H1 (cell line): ENCODE measurements at regions not wholly inside any gene's neighbourhood (a gene's known extent, or its start where the extent isn't known, plus 50 kb on each side); places are given as distances from the start of the nearest gene placed in this dataset.

Experiments
- CTCF ChIA-PET: fragments of 300-600 bp; sonication (Branson Sonifier 250); formaldehyde crosslinking; loops from one replicate; lab custom pipeline; 2021; ENCODE audit not compliant: partially characterized antibody; lab: Charles Lee
- POLR2A ChIA-PET: fragments of 300-600 bp; sonication (Branson Sonifier 250); formaldehyde crosslinking; loops from one replicate; lab custom pipeline; 2021; ENCODE audit warnings: inconsistent platforms; ENCODE audit not compliant: partially characterized antibody; lab: Charles Lee
- DNase-seq, 2 experiments: peaks; one replicate each; pipeline versions ENCODE4 v3.0.0 to v3.0.0-alpha.2; 2010 to 2022; ENCODE audit warnings: low spot score in 2 of 2, low read depth in 1 of 2, mixed read lengths in 1 of 2
- FAIRE-seq: peaks from 2 replicates; lab custom pipeline; 2011; peaks lifted over from hg19 to GRCh38; lab: Jason Lieb, UNC
- H2AFZ ChIP-seq: 2 replicates; pipeline ENCODE4 v1.8.1; 2012; ENCODE audit warnings: low read length, inconsistent platforms
- H2AK5ac ChIP-seq: 2 replicates; pipeline ENCODE4 v1.6.1; 2013; ENCODE audit warnings: low read depth, low read length
- H2BK120ac ChIP-seq: replicated peaks from 2 replicates; pipeline ENCODE3; 2013; ENCODE audit warnings: low read depth, low read length, inconsistent platforms
- H2BK12ac ChIP-seq: 2 replicates; pipeline ENCODE4 v1.6.1; 2013; ENCODE audit warnings: low read depth, low read length
- H2BK15ac ChIP-seq: 2 replicates; pipeline ENCODE4 v1.6.1; 2013; ENCODE audit warnings: low read length
- H2BK20ac ChIP-seq: 2 replicates; pipeline ENCODE4 v1.6.1; 2013; ENCODE audit warnings: low read length
- H2BK5ac ChIP-seq: 2 replicates; pipeline ENCODE4 v1.6.1; 2013; ENCODE audit warnings: low read depth, low read length
- H3K14ac ChIP-seq: 2 replicates; pipeline ENCODE4 v1.6.1; 2013; ENCODE audit warnings: inconsistent platforms; ENCODE audit not compliant: insufficient read length
- H3K18ac ChIP-seq: 2 replicates; pipeline ENCODE4 v1.6.1; 2013; ENCODE audit warnings: low read length; ENCODE audit errors: extremely low read depth
- H3K23ac ChIP-seq: 2 replicates; pipeline ENCODE4 v1.6.1; 2013; ENCODE audit warnings: inconsistent platforms; ENCODE audit not compliant: insufficient read length
- H3K23me2 ChIP-seq: 2 replicates; pipeline ENCODE4 v1.6.1; 2013; ENCODE audit warnings: low read depth, low read length
- H3K27ac ChIP-seq: 2 replicates; pipeline ENCODE4 v1.6.1; 2011; ENCODE audit warnings: low read depth, low read length, inconsistent platforms
- H3K27me3 ChIP-seq, 4 experiments: replicated peaks in 1 of 4; 1 replicate in 1 of 4; 2 replicates in 3 of 4; pipeline versions ENCODE4 v1.6.1 to v1.8.1; 2011 to 2013; ENCODE audit warnings: low read length in 3 of 4, mild to moderate bottlenecking in 3 of 4, inconsistent platforms in 2 of 4, mixed read lengths in 2 of 4, moderate library complexity in 1 of 4; ENCODE audit not compliant: control insufficient read depth in 3 of 4, insufficient read depth in 3 of 4; ENCODE audit errors: extremely low read depth in 1 of 4
- H3K36me3 ChIP-seq, 4 experiments: 2 replicates each; pipeline versions ENCODE4 v1.6.1 to v1.8.1; 2011 to 2013; ENCODE audit warnings: mild to moderate bottlenecking in 4 of 4, low read length in 3 of 4, moderate library complexity in 2 of 4, control low read depth in 1 of 4, inconsistent platforms in 1 of 4; ENCODE audit not compliant: insufficient read depth in 4 of 4, control insufficient read depth in 2 of 4
- H3K4ac ChIP-seq: replicated peaks from 2 replicates; pipeline ENCODE3; 2013; ENCODE audit warnings: low read length, low read depth, mixed read lengths, inconsistent platforms; ENCODE audit not compliant: insufficient read length
- H3K4me1 ChIP-seq, 4 experiments: replicated peaks in 1 of 4; 1 replicate in 1 of 4; 2 replicates in 3 of 4; pipeline versions ENCODE4 v1.6.1 to v1.8.1; 2011 to 2013; ENCODE audit warnings: low read length in 3 of 4, inconsistent platforms in 2 of 4, mixed read lengths in 1 of 4; ENCODE audit not compliant: insufficient read depth in 4 of 4, control insufficient read depth in 3 of 4
- H3K4me2 ChIP-seq, 2 experiments: 2 replicates each; pipeline versions ENCODE4 v1.6.1 to v1.8.1; 2011 to 2013; ENCODE audit warnings: low read depth in 2 of 2, low read length in 2 of 2, control low read depth in 1 of 2, inconsistent platforms in 1 of 2, mild to moderate bottlenecking in 1 of 2; ENCODE audit not compliant: insufficient read depth in 1 of 2
- H3K4me3 ChIP-seq, 4 experiments: fragments of 200-600, 300-600 bp in 1 of 4; sonication (generic), shearing (Covaris generic), sonication (Bioruptor Twin) in 1 of 4; 2 replicates each; pipeline versions ENCODE4 v1.5.1 to v1.8.1; 2011 to 2016; ENCODE audit warnings: low read length in 4 of 4, low read depth in 3 of 4, control low read depth in 2 of 4, inconsistent platforms in 2 of 4, mild to moderate bottlenecking in 2 of 4, mixed read lengths in 1 of 4, moderate library complexity in 1 of 4; ENCODE audit not compliant: insufficient read depth in 2 of 4; ENCODE audit errors: extremely low read depth in 1 of 4
- H3K56ac ChIP-seq: replicated peaks from 2 replicates; pipeline ENCODE3; 2013; ENCODE audit warnings: low read depth, mild to moderate bottlenecking, mixed read lengths, low read length, inconsistent platforms; ENCODE audit not compliant: insufficient read length
- H3K79me1 ChIP-seq: 2 replicates; pipeline ENCODE4 v1.6.1; 2013; ENCODE audit warnings: low read depth, low read length, control low read depth
- H3K79me2 ChIP-seq, 2 experiments: 2 replicates each; pipeline versions ENCODE4 v1.6.1 to v1.8.1; 2012 to 2013; ENCODE audit warnings: low read length in 2 of 2, mild to moderate bottlenecking in 2 of 2, inconsistent platforms in 1 of 2; ENCODE audit not compliant: insufficient read depth in 2 of 2, control insufficient read depth in 1 of 2
- H3K9ac ChIP-seq, 4 experiments: replicated peaks in 1 of 4; 1 replicate in 1 of 4; 2 replicates in 3 of 4; pipeline versions ENCODE4 v1.6.1 to v1.8.1; 2011 to 2013; ENCODE audit warnings: low read depth in 3 of 4, low read length in 3 of 4, control low read depth in 2 of 4, mild to moderate bottlenecking in 2 of 4, moderate library complexity in 2 of 4, inconsistent platforms in 1 of 4; ENCODE audit errors: extremely low read depth in 1 of 4
- H3K9me3 ChIP-seq, 2 experiments: 2 replicates each; pipeline versions ENCODE4 v1.6.1 to v1.8.1; 2012 to 2013; ENCODE audit warnings: mild to moderate bottlenecking in 2 of 2, moderate library complexity in 2 of 2, control low read depth in 1 of 2, inconsistent platforms in 1 of 2, low read depth in 1 of 2, low read length in 1 of 2, mixed read lengths in 1 of 2; ENCODE audit not compliant: insufficient read depth in 2 of 2
- H4K20me1 ChIP-seq, 2 experiments: replicated peaks in 1 of 2; 2 replicates each; pipeline versions ENCODE3 to v1.8.1; 2011 to 2013; ENCODE audit warnings: inconsistent platforms in 2 of 2, low read length in 2 of 2, mild to moderate bottlenecking in 1 of 2; ENCODE audit not compliant: insufficient read depth in 2 of 2, control insufficient read depth in 1 of 2
- H4K5ac ChIP-seq: 2 replicates; pipeline ENCODE4 v1.6.1; 2013; ENCODE audit warnings: low read length, low read depth, mixed read lengths, inconsistent platforms; ENCODE audit not compliant: insufficient read length
- H4K8ac ChIP-seq: 2 replicates; pipeline ENCODE4 v1.8.0; 2013; ENCODE audit warnings: mild to moderate bottlenecking, moderate library complexity, low read length, inconsistent platforms; ENCODE audit not compliant: insufficient read depth; ENCODE audit errors: extremely low read depth
- H4K91ac ChIP-seq: replicated peaks from 2 replicates; pipeline ENCODE3; 2013; ENCODE audit warnings: low read length, mixed read lengths, inconsistent platforms; ENCODE audit not compliant: insufficient read length
- POLR2A ChIP-seq, 2 experiments: IDR thresholded peaks; 1 replicate in 1 of 2; 2 replicates in 1 of 2; pipeline ENCODE4 v1.6.1; 2011; ENCODE audit warnings: low read depth in 2 of 2, low read length in 2 of 2, mild to moderate bottlenecking in 2 of 2; ENCODE audit errors: control extremely low read depth in 1 of 2
- SIN3A ChIP-seq, 2 experiments: IDR thresholded peaks in 1 of 2; conservative IDR thresholded peaks in 1 of 2; 2 replicates each; pipeline ENCODE4 v1.6.1; 2011 to 2012; ENCODE audit warnings: low read length in 2 of 2, improper control_type of control experiment in 1 of 2, low read depth in 1 of 2, mild to moderate bottlenecking in 1 of 2
- WGBS, 2 experiments: shearing (Covaris generic) in 1 of 2; methylation state at CpG; one replicate each; pipeline versions ENCODE4 v1.1.6 to v1.1.7; 2013 to 2015; ENCODE audit warnings: low lambda C conversion rate in 2 of 2, mixed read lengths in 2 of 2, inconsistent platforms in 1 of 2, low coverage in 1 of 2, missing lambda C conversion rate in 1 of 2; ENCODE audit not compliant: insufficient replicate concordance in 2 of 2, insufficient coverage in 1 of 2, insufficient read length in 1 of 2; ENCODE audit errors: extremely low coverage in 1 of 2, missing lambda C conversion rate in 1 of 2; 5-methylcytosine and 5-hydroxymethylcytosine counted together

GRCh38 chr1:191890433-191891088 lies 267.7 kb upstream of the RGS18 start:
- FAIRE-seq (no peak), DNase-seq (no peak)
- H2BK15ac ChIP-seq: no peak overlapping the region
- no peak overlapping the region for H2AFZ ChIP-seq
- no peaks in the 10 kb centered on the region for H3K79me1 ChIP-seq
- H2BK12ac ChIP-seq: no peak overlapping the region
- no peaks in the 10 kb centered on the region for H4K20me1 ChIP-seq
- no peaks in the 10 kb centered on the region for H3K23me2 ChIP-seq
- no peak overlapping the region for H2BK120ac ChIP-seq
- no peaks in the 10 kb centered on the region for H3K36me3 ChIP-seq
- no peak overlapping the region for H4K8ac ChIP-seq
- no peak overlapping the region for H3K56ac ChIP-seq
- no peaks in the 10 kb centered on the region for H3K4me1 ChIP-seq
- no peaks in the 10 kb centered on the region for H3K79me2 ChIP-seq
- H3K27me3 ChIP-seq: no peaks in the 10 kb centered on the region
- ChIA-PET CTCF (interaction anchor here (1.2 kb wide), 1 partner anchor 9 kb away, joined by 5 read pairs; no protein-coding TSS in a partner anchor), POLR2A (no interaction called here)
- WGBS, 2 experiments: 92% methylated on average over 3 of the region's 3 CpGs; no CpG with 5 or more reads in 1 of the 2 experiments
- no peak overlapping the region for H3K27ac ChIP-seq
- no peak overlapping the region for H3K9ac ChIP-seq
- H3K23ac ChIP-seq: no peak overlapping the region
- no peak overlapping the region for H2BK5ac ChIP-seq
- H3K4me2 ChIP-seq: no peak overlapping the region
- no peak overlapping the region for H3K4me3 ChIP-seq
- no peak overlapping the region for H3K4ac ChIP-seq
- H2BK20ac ChIP-seq: no peak overlapping the region
- H3K9me3 ChIP-seq: no peaks in the 10 kb centered on the region
- H3K14ac ChIP-seq: no peak overlapping the region
- no peak overlapping the region for H4K91ac ChIP-seq
- no peak overlapping the region for H3K18ac ChIP-seq
- no peak overlapping the region for H2AK5ac ChIP-seq
- no peak overlapping the region for H4K5ac ChIP-seq
- TF ChIP-seq POLR2A (IDR thresholded peaks at IDR 0.05; ENCODE audit: control extremely low read depth in 1 of 2, low read depth in 2 of 2, low read length in 2 of 2) (no peak), SIN3A (conservative IDR thresholded peaks at IDR 0.05 in 1 of 2, IDR thresholded peaks at IDR 0.05 in 1 of 2; ENCODE audit: low read depth in 1 of 2, low read length in 2 of 2) (no peak)
